Suppressor macrophage treated with lipopolysaccharide for 4 hours (primary cell): ENCODE measurements at regions not wholly inside any gene's neighbourhood (a gene's known extent, or its start where the extent isn't known, plus 50 kb on each side); places are given as distances from the start of the nearest gene placed in this dataset.
A peak's percentile ranks its signal among the peaks of the same experiment; 100 is the strongest.
"Not testable (repeated sequence)": the region's sequence is repeated elsewhere in the genome, so short reads cannot be mapped to it uniquely, and the experiment has no call there.

Experiments used
- DNase-seq: peaks from one replicate; pipeline ENCODE4 v3.0.0-alpha.2; 2020

- DNase-seq = no peak
Observed at GRCh38 chr18:28519997-28520396, 343.1 kb upstream of the CDH2 start.

- DNase-seq = no peak
Observed at GRCh38 chr18:28514699-28515098, 337.8 kb upstream of the CDH2 start.

- peak; percentile 1 for DNase-seq
Observed at GRCh38 chr18:28512357-28512756, 335.4 kb upstream of the CDH2 start.

- no peak for DNase-seq
Observed at GRCh38 chr18:28511413-28511821, 334.5 kb upstream of the CDH2 start.

GRCh38 chr18:28510210-28510609 lies 333.3 kb upstream of the CDH2 start:
- no peak for DNase-seq

- no peak for DNase-seq
Observed at GRCh38 chr18:28504066-28504465, 327.1 kb upstream of the CDH2 start.

GRCh38 chr18:28494151-28494550 lies 317.2 kb upstream of the CDH2 start:
- no peak for DNase-seq

- DNase-seq = peak; percentile 17
Observed at GRCh38 chr18:28485918-28486317, 309.0 kb upstream of the CDH2 start.

GRCh38 chr18:28485210-28485801 lies 308.4 kb upstream of the CDH2 start:
- no peak for DNase-seq

GRCh38 chr18:28478531-28478930 lies 301.6 kb upstream of the CDH2 start:
- no peak for DNase-seq

GRCh38 chr18:28476302-28476701 lies 299.4 kb upstream of the CDH2 start:
- DNase-seq = no peak

- DNase-seq = no peak
Observed at GRCh38 chr18:28469946-28470345, 293.0 kb upstream of the CDH2 start.

- DNase-seq = no peak
Observed at GRCh38 chr18:28468901-28469300, 292.0 kb upstream of the CDH2 start.

GRCh38 chr18:28466204-28466603 lies 289.3 kb upstream of the CDH2 start:
- no peak for DNase-seq

GRCh38 chr18:28459587-28459986 lies 282.7 kb upstream of the CDH2 start:
- no peak for DNase-seq

GRCh38 chr18:28458751-28459150 lies 281.8 kb upstream of the CDH2 start:
- DNase-seq = no peak

GRCh38 chr18:28457784-28458183 lies 280.9 kb upstream of the CDH2 start:
- DNase-seq = no peak

GRCh38 chr18:28455971-28456370 lies 279.0 kb upstream of the CDH2 start:
- no peak for DNase-seq

GRCh38 chr18:28439870-28440269 lies 262.9 kb upstream of the CDH2 start:
- DNase-seq = no peak

GRCh38 chr18:28438381-28438780 lies 261.5 kb upstream of the CDH2 start:
- no peak for DNase-seq

- DNase-seq = no peak
Observed at GRCh38 chr18:28432339-28432738, 255.4 kb upstream of the CDH2 start.

- DNase-seq = no peak
Observed at GRCh38 chr18:28425886-28426285, 249.0 kb upstream of the CDH2 start.

- no peak for DNase-seq
Observed at GRCh38 chr18:28422577-28422976, 245.6 kb upstream of the CDH2 start.

- DNase-seq = not testable (repeated sequence)
Observed at GRCh38 chr18:28421950-28422349, 245.0 kb upstream of the CDH2 start.

- DNase-seq = no peak
Observed at GRCh38 chr18:28412521-28412920, 235.6 kb upstream of the CDH2 start.

- no peak for DNase-seq
Observed at GRCh38 chr18:28411806-28412205, 234.9 kb upstream of the CDH2 start.
